Gastroesophageal sphincter (tissue), 3 donors: ENCODE measurements at regions not wholly inside any gene's neighbourhood (a gene's known extent, or its start where the extent isn't known, plus 50 kb on each side); places are given as distances from the start of the nearest gene placed in this dataset.

Experiments used
- CTCF ChIP-seq, 4 experiments: fragments of 200-600 bp in 2 of 4; fragments of 450-650 bp in 2 of 4; sonication (generic) in 1 of 4; IDR thresholded peaks; one replicate each; pipeline ENCODE4 v1.5.1; 2017 to 2019; ENCODE audit warnings: antibody characterized with exemption in 4 of 4, mild to moderate bottlenecking in 2 of 4, moderate library complexity in 2 of 4
- POLR2A ChIP-seq, 2 donors: fragments of 450-650 bp; IDR thresholded peaks; one replicate each; pipeline ENCODE4 v1.6.1; 2017; ENCODE audit warnings: antibody characterized with exemption in 2 of 2, mild to moderate bottlenecking in 2 of 2, moderate library complexity in 1 of 2
- POLR2AphosphoS5 ChIP-seq: sonication (generic); formaldehyde crosslinking; IDR thresholded peaks from one replicate; pipeline ENCODE4 v1.6.1; 2017; ENCODE audit warnings: antibody characterized with exemption

GRCh38 chr5:167311340-167311739 lies 980.1 kb upstream of the WWC1 start:
- no peak for TF ChIP-seq CTCF (IDR thresholded peaks at IDR 0.05)
- no peak for TF ChIP-seq POLR2AphosphoS5
- TF ChIP-seq POLR2A (IDR thresholded peaks at IDR 0.05), result no peak
